ENCODE measurements at regions not wholly inside any gene's neighbourhood (a gene's known extent, or its start where the extent isn't known, plus 50 kb on each side); places are given as distances from the start of the nearest gene placed in this dataset.

GRCh38 chr3:73743551-73743950 lies 118.8 kb upstream of the PDZRN3 start:
- Histone ChIP-seq H2AFZ (ENCODE audit: low read depth) (no peak overlapping the region), H3F3A (replicated peaks; ENCODE audit: insufficient read depth) (no peaks in the 10 kb centered on the region), H3K27me3 (ENCODE audit: insufficient read depth) (no peaks in the 10 kb centered on the region), H3K79me2 (ENCODE audit: insufficient read depth) (no peaks in the 10 kb centered on the region), H3K27ac (ENCODE audit: low read depth in 2 of 2, low read length in 1 of 2) (no peak overlapping the region), H4K20me1 (ENCODE audit: insufficient read depth) (no peaks in the 10 kb centered on the region), H3K36me3 (replicated peaks in 1 of 2; ENCODE audit: control insufficient read depth in 1 of 2, insufficient read depth in 2 of 2, low read length in 1 of 2) (no peaks in the 10 kb centered on the region), H3K4me1 (ENCODE audit: control insufficient read depth in 1 of 2, insufficient read depth in 2 of 2, low read depth in 1 of 2, low read length in 1 of 2) (peaks cover 0 to 3% of the 10 kb centered on the region in 2 experiments; a peak in 2 of 4 replicates), H3K9ac (no peak overlapping the region), H3K9me2 (no peaks in the 10 kb centered on the region), H3K9me3 (no peaks in the 10 kb centered on the region), H3K4me2 (no peak overlapping the region), H3K4me3 (ENCODE audit: low read depth in 2 of 2, low read length in 1 of 2) (no peak overlapping the region)
- TF ChIP-seq NFIC (IDR thresholded peaks at IDR 0.05; ENCODE audit: borderline replicate concordance) (no peak), POLR2AphosphoS5 (IDR thresholded peaks at IDR 0.05; ENCODE audit: low read depth, low read length) (no peak), PBX3 (IDR thresholded peaks at IDR 0.05) (no peak), NRF1 (IDR thresholded peaks at IDR 0.05; ENCODE audit: low read depth, low read length) (no peak), RAD21 (IDR thresholded peaks at IDR 0.05; ENCODE audit: low read length) (no peak), YY1 (IDR thresholded peaks at IDR 0.05; ENCODE audit: low read depth) (no peak), GABPA (IDR thresholded peaks at IDR 0.05; ENCODE audit: low read depth) (no peak), EZH2phosphoT487 (IDR thresholded peaks at IDR 0.05; ENCODE audit: borderline replicate concordance, low read depth) (no peak), CTCF (IDR thresholded peaks at IDR 0.05) (no peak), SIN3A (IDR thresholded peaks at IDR 0.05; ENCODE audit: borderline replicate concordance, low read depth, low read length) (no peak), MEF2A (IDR thresholded peaks at IDR 0.05; ENCODE audit: borderline replicate concordance, low read depth) (no peak), TEAD4 (IDR thresholded peaks at IDR 0.05; ENCODE audit: borderline replicate concordance, insufficient read depth) (no peak), RFX5 (IDR thresholded peaks at IDR 0.05; ENCODE audit: low read length) (no peak), FOSL2 (IDR thresholded peaks at IDR 0.05; ENCODE audit: borderline replicate concordance, low read depth) (no peak), ZBTB33 (IDR thresholded peaks at IDR 0.05; ENCODE audit: borderline replicate concordance, low read depth) (no peak), IRF3 (IDR thresholded peaks at IDR 0.05; ENCODE audit: low read depth, low read length) (no peak), MXI1 (IDR thresholded peaks at IDR 0.05; ENCODE audit: low read depth, low read length) (no peak)
- CTCF ChIA-PET: no interaction called here
- POLR2A ChIA-PET: no interaction called here
- WGBS (ENCODE audit: low lambda C conversion rate): 61% methylated on average over 4 of the region's 4 CpGs
- no peak for DNase-seq
